ENCODE measurements at regions not wholly inside any gene's neighbourhood (a gene's known extent, or its start where the extent isn't known, plus 50 kb on each side); places are given as distances from the start of the nearest gene placed in this dataset.
"Not testable (repeated sequence)": the region's sequence is repeated elsewhere in the genome, so short reads cannot be mapped to it uniquely, and the experiment has no call there.

- no peak for TF ChIP-seq CTCF (conservative IDR thresholded peaks at IDR 0.05; ENCODE audit: low read depth, low read length)
- no peak overlapping the region for H3K4me3 ChIP-seq (ENCODE audit: low read length)
- DNase-seq (ENCODE audit: low read depth) = no peak
Measured at GRCh38 chr11:34823639-34824038, 92.5 kb downstream of the APIP start.

- no peak for DNase-seq (ENCODE audit: low read depth)
- TF ChIP-seq CTCF (conservative IDR thresholded peaks at IDR 0.05; ENCODE audit: low read depth, low read length) = no peak
- no peak overlapping the region for H3K4me3 ChIP-seq (ENCODE audit: low read length)
Measured at GRCh38 chr11:34823197-34823596, 93.0 kb downstream of the APIP start.

- TF ChIP-seq CTCF (conservative IDR thresholded peaks at IDR 0.05; ENCODE audit: low read depth, low read length) = no peak
- H3K4me3 ChIP-seq (ENCODE audit: low read length) = no peak overlapping the region
- DNase-seq (ENCODE audit: low read depth) = no peak
Measured at GRCh38 chr11:34819740-34820482, 96.3 kb downstream of the APIP start.

- not testable (repeated sequence) for DNase-seq (ENCODE audit: low read depth)
Measured at GRCh38 chr11:34817812-34818211, 98.4 kb downstream of the APIP start.

GRCh38 chr11:34816698-34817213, 99.4 kb downstream of the APIP start:
- no peak for DNase-seq (ENCODE audit: low read depth)
- no peak for TF ChIP-seq CTCF (conservative IDR thresholded peaks at IDR 0.05; ENCODE audit: low read depth, low read length)
- no peak overlapping the region for H3K4me3 ChIP-seq (ENCODE audit: low read length)

More at GRCh38 chr11:34817812-34818211, 98.4 kb downstream of the APIP start:
- H3K4me3 ChIP-seq (ENCODE audit: low read length) = not testable (repeated sequence)

- no peak overlapping the region for H3K4me3 ChIP-seq (ENCODE audit: low read length)
- TF ChIP-seq CTCF (conservative IDR thresholded peaks at IDR 0.05; ENCODE audit: low read depth, low read length) = no peak
- DNase-seq (ENCODE audit: low read depth) = no peak
Measured at GRCh38 chr11:34812905-34813576, 103.1 kb downstream of the APIP start.

- no peak for DNase-seq (ENCODE audit: low read depth)
- no peak overlapping the region for H3K4me3 ChIP-seq (ENCODE audit: low read length)
- TF ChIP-seq CTCF (conservative IDR thresholded peaks at IDR 0.05; ENCODE audit: low read depth, low read length) = no peak
Measured at GRCh38 chr11:34811858-34812257, 104.3 kb downstream of the APIP start.

Measured in retinal pigment epithelial cell (primary cell).